GM21390 (cell line): ENCODE measurements at regions not wholly inside any gene's neighbourhood (a gene's known extent, or its start where the extent isn't known, plus 50 kb on each side); places are given as distances from the start of the nearest gene placed in this dataset.
"Not testable (repeated sequence)": the region's sequence is repeated elsewhere in the genome, so short reads cannot be mapped to it uniquely, and the experiment has no call there.

Experiments used
- ATAC-seq: cut with Tn5 transposase; IDR thresholded peaks from one replicate; pipeline ENCODE4 v1.9.1; 2021; ENCODE audit not compliant: unreplicated experiment

- no peak for ATAC-seq
These were observed 50.0 kb downstream of the SOD2 start for GRCh38 chr6:159642995-159643394.

GRCh38 chr6:159642481-159642880 is 50.6 kb downstream of the SOD2 start:
- ATAC-seq = no peak

DNA sequence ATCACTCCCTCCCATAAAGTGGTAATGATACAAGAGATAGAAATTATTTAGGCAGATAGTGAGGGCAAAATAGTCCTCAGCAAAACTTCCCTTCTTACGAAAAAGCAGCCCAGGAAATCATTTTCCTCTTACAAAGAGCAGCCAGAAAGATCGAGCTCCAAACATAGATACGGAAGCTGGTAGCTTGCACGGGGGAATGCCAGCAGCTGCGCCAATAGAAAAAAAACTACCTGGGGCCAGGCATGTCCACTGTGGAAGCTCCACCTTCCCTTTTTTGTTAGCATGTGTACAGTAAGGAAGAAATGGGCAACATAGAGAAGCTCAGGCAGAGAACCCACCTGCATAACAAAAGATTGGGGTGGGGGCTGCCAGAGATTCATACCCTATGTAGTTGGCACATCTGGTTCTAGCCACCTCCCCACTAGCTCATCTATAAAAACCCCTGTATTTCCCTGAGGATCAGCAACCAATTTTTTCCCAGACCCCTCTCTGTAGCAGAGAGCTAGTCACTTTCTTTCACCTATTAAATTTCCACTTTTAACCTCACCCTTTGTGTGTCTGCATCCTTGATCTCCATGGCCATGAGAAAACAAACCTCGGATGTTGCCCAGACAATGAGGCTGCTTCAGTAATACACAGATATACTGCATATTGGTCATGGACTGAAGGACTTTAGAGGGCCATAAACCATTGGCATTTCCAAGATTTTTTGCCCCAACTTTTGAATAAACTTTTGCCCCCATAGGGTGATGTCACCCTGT is 52.1 kb downstream of the SOD2 start:
- ATAC-seq = no peak

- ATAC-seq = no peak
These were observed 52.7 kb downstream of the SOD2 start for GRCh38 chr6:159640322-159640721.

- ATAC-seq = no peak
These were observed 53.3 kb downstream of the SOD2 start for GRCh38 chr6:159639721-159640120.

GRCh38 chr6:159633196-159633595 is 59.8 kb downstream of the SOD2 start:
- no peak for ATAC-seq

DNA sequence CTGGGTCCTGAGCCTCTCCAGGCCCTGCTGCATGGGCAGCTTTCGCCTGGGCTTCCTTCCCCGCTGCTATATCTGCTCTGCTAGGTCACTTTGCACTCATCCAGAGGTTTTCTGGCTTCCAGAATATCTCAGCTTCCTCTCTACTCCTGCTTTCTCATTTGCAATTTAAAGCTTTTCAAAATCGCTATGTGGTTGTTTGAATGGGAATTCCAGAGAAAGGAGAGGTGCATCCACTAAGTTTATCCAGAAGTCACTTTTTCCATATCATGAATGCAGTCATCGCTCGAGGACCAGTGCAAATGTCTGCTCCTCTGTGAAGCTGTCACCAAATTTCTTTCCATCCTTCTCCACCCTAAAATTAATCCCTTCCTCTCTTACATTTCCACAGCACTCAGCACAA is 61.2 kb downstream of the SOD2 start:
- no peak for ATAC-seq

GRCh38 chr6:159627939-159628338 is 65.1 kb downstream of the SOD2 start:
- no peak for ATAC-seq

- ATAC-seq = not testable (repeated sequence)
These were observed 66.5 kb downstream of the SOD2 start for GRCh38 chr6:159626506-159626905.

DNA sequence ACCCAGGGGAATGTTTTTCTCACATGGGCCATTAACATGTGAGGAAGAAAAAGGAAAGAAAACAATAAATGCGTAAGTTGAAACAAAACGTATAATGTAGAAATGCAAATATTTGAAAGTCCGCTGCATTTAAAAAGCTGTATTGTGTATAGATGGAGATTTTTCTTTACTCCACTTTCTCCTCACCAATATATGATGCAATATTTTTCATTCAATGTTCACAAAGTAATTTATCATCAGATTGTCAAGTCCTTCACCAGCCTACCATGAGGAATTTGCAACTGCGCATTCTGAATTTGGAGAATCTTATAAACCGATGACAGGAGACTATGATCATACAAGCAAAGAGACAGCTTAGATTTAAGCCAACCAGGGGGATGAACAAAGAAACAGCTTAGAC is 69.9 kb downstream of the SOD2 start:
- no peak for ATAC-seq

DNA sequence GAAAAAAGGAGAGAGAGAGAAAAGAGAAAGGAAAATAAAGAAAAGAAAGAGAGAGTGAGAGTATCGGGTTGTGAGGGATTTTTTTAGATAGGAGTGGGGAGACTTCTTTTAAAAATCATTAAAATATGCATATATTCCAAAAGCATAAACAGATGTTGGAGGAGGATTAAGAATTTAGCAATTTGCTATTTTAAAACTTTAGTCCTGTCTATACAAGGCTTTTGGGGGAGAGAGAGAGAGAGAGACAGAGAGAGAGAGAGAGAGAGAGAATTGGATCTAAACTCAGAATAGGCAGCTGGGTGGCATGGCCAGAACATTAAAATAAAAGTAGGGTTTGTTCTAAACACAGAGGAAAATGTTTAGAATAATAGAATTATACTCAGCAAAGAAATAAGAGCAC is 72.1 kb downstream of the SOD2 start:
- ATAC-seq = no peak

DNA sequence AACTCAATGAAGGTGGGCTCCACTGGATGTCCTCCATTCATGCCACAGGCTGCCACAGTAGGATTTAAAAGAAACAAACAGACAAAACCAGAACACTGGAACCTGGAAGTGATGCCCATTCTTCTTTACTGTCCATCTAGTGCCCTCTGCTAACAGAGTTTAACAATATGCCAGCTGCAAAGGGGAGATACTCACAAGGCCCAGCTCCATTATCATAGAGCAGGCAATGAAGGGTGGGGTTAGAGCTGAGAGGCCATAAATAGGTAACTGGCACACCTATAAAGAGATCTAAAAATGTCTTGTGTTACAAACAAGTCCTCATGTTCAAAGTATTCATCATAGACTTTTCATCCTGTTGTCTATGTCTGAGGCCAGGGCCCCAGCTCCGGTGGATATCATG is 75.6 kb downstream of the SOD2 start:
- ATAC-seq = no peak

DNA sequence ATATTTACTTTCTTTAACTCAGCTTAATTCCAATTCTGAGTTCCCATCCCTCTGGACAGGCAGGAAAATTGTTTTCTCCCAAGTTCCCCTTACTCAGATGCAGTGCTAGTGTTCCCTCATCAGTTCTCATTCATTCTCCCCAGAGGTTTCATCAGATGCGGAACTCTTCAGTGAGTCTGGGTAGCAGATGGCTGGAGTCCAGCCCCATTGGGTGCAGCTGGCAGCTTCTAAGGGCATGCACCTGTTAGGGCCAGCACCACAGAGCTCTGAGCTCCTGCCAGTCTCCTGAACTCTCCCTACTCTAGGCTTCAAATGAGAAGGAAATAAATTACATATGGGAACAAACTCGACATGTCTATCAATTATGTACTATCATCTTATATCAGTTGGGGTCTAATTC is 76.6 kb downstream of the SOD2 start:
- no peak for ATAC-seq

- no peak for ATAC-seq
These were observed 77.1 kb downstream of the SOD2 start for GRCh38 chr6:159615918-159616317.

GRCh38 chr6:159610881-159611280 is 82.2 kb downstream of the SOD2 start:
- no peak for ATAC-seq

- ATAC-seq = no peak
These were observed 83.3 kb downstream of the SOD2 start for GRCh38 chr6:159609652-159610178.

DNA sequence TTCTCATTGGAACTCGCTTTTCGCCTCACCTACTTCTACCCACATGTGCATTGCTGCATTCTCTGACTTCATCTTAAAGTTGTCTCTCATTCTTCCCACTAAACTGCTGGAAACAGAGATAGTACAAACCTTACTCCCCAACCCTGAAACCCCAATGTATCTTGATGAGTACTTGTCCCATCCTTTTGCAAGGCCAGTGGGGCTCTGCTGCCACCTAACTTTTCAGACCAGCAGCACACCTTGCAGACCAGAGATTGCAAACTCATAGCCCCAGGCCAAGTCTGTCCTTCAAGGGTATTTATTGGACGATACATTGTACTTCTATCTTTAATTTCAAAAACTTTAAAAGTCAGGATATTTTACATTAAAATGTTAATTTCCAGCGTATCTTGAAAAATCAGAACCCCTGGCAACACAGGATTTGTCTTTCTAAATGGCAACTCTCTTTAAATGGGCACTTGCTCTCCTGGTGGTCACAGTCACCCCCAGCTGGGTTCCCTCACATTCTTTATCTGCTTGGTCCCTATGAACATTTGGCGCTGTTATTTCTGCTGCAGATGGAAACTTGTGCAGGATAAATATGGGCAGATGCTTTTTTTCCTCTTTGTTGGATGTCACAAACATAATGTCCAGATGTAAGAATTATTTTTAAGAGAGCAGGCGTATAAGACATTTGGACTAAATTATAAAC is 83.9 kb downstream of the SOD2 start:
- ATAC-seq = no peak

DNA sequence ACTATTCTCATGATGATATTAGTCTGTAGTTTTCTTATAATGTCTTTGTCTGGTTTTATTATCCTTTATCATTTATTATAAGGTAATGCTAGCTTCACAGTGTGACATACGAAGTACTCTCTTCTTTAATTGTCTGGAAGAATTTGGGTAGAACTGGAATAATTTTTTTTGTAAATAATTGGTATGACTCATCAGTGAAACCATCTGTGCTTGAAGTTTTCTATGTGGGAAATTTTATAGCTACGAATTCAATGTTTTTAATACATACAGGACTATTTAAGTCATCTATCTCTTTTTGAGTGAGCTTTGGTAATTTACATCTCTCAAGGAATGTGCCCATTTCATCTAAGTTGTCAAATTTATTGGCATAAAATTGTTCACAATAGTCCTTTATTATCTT is 86.3 kb downstream of the SOD2 start:
- ATAC-seq = no peak

- no peak for ATAC-seq
These were observed 88.5 kb downstream of the SOD2 start for GRCh38 chr6:159604443-159604956.

DNA sequence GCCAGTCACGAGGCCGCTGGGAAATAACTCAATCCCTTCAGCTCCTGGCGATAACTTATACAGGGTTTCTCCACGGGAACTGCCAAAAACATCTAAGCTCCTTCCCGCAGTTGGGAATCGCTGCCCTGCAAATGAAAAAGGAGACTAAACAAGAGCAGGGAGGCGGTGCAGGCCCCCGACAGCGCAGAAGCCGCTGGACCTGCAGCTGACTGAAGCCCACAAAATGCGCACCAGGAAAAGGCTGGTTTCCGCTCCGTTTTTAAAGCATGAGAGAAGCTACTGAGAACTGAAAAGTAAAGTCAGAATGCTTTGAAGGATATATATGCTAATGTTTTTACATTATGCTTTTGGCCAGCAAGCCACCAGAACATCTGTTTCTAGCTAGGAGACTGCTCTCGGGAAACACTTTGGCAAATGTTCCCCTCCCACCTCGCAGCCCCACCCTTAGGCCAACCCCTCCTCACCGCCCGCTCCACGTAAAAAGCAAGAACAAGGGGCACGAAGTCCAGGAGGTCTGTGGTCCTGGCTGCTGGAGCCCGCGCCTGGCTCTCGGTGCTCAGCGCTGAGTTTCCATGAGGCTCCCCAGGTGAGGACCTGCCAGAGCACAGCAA is 90.5 kb downstream of the SOD2 start:
- ATAC-seq = no peak

GRCh38 chr6:159601211-159601610 is 91.8 kb downstream of the SOD2 start:
- ATAC-seq = no peak

DNA sequence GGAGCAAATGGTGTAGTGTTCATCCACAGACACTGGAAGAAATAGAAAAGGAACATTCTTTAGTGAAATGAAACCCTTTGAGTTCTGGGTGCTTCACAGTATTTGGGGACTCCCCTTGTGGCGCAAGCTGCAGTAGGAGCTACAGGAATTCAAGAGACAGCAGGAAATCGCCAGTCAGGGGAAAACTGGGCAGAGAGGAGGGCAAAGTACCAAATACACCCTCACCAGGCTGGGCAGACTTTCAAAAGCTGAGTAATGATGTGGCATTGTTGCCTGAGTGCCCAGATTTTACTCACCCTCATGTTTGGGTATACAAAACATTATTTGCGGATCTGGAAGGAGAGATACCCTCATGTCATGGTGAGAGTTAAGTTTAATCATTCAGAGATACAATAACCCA is 97.9 kb downstream of the SOD2 start:
- no peak for ATAC-seq
